HepG2 (cell line): ENCODE measurements at regions not wholly inside any gene's neighbourhood (a gene's known extent, or its start where the extent isn't known, plus 50 kb on each side); places are given as distances from the start of the nearest gene placed in this dataset.

Experiments
- ARID5B ChIP-seq: IDR thresholded peaks from 2 replicates; pipeline ENCODE4 v1.4.0; 2020; ENCODE audit warnings: mild to moderate bottlenecking, missing genetic modification reagents
- ATF7-NPFF ChIP-seq: sonication (generic); formaldehyde crosslinking; IDR thresholded peaks from 2 replicates; pipeline ENCODE4 v1.8.1; 2023; ENCODE audit warnings: mild to moderate bottlenecking, low read depth, missing genetic modification reagents, moderate library complexity
- FOXO4 ChIP-seq: sonication (generic); formaldehyde crosslinking; conservative IDR thresholded peaks from 2 replicates; pipeline ENCODE4 v1.8.1; 2023; ENCODE audit warnings: missing genetic modification reagents
- HNRNPLL ChIP-seq: fragments of 200-400 bp; formaldehyde crosslinking; IDR thresholded peaks from 2 replicates; pipeline ENCODE4 v1.6.1; 2017; ENCODE audit warnings: mild to moderate bottlenecking, low read depth, low read length; ENCODE audit not compliant: poor library complexity, severe bottlenecking
- MYC ChIP-seq: sonication (generic); formaldehyde crosslinking; IDR thresholded peaks from 2 replicates; pipeline ENCODE4 v1.9.0; 2021; ENCODE audit warnings: missing genetic modification reagents, borderline replicate concordance
- POGZ ChIP-seq: sonication (generic); formaldehyde crosslinking; IDR thresholded peaks from 2 replicates; pipeline ENCODE4 v1.4.0; 2020; ENCODE audit warnings: mild to moderate bottlenecking, missing genetic modification reagents
- SMARCC2 ChIP-seq: fragments of 450-650 bp; IDR thresholded peaks from 2 replicates; pipeline ENCODE4 v1.6.1; 2017; ENCODE audit warnings: antibody characterized with exemption, mild to moderate bottlenecking
- SSRP1 ChIP-seq: IDR thresholded peaks from 2 replicates; pipeline ENCODE4 v1.6.1; 2016; ENCODE audit warnings: control low read depth
- TGIF2 ChIP-seq: IDR thresholded peaks from 2 replicates; pipeline ENCODE4 v1.6.1; 2016; ENCODE audit warnings: control low read depth, missing compliant biosample characterization
- U2AF2 ChIP-seq: fragments of 200-400 bp; formaldehyde crosslinking; IDR thresholded peaks from 2 replicates; pipeline ENCODE4 v1.6.1; 2017; ENCODE audit warnings: low read depth, mild to moderate bottlenecking, low read length
- ZBTB39 ChIP-seq: sonication (generic); formaldehyde crosslinking; IDR thresholded peaks from 2 replicates; pipeline ENCODE4 v1.5.0; 2020; ENCODE audit warnings: missing genetic modification reagents
- ZBTB4 ChIP-seq: sonication (generic); formaldehyde crosslinking; IDR thresholded peaks from 2 replicates; pipeline ENCODE4 v1.4.0; 2020; ENCODE audit warnings: missing genetic modification reagents, mild to moderate bottlenecking, borderline replicate concordance
- ZNF263 ChIP-seq: sonication (generic); formaldehyde crosslinking; IDR thresholded peaks from 2 replicates; pipeline ENCODE4 v1.4.0; 2020; ENCODE audit warnings: missing genetic modification reagents
- ZNF274 ChIP-seq: sonication (generic); formaldehyde crosslinking; IDR thresholded peaks from 2 replicates; pipeline ENCODE4 v1.5.1; 2020; ENCODE audit warnings: mild to moderate bottlenecking, missing genetic modification reagents
- ZNF670 ChIP-seq: sonication (generic); formaldehyde crosslinking; IDR thresholded peaks from 2 replicates; pipeline ENCODE4 v1.8.0; 2022; ENCODE audit warnings: mild to moderate bottlenecking, missing genetic modification reagents, borderline replicate concordance
- ZNF770 ChIP-seq: sonication (generic); formaldehyde crosslinking; IDR thresholded peaks from 2 replicates; pipeline ENCODE4 v1.5.0; 2020; ENCODE audit warnings: mild to moderate bottlenecking, missing genetic modification reagents

- TF ChIP-seq FOXO4 (CRISPR knock-in tag) (no peak), U2AF2 (no peak), ZBTB39 (CRISPR knock-in tag) (no peak), ZNF670 (CRISPR knock-in tag) (peak; percentile 77), SSRP1 (CRISPR knock-in tag) (no peak), POGZ (peak; percentile 50; the same call in 1 of the 2 replicates), SMARCC2 (no peak), MYC (peak; percentile 50; the same call in 1 of the 2 replicates), ZNF263 (CRISPR knock-in tag) (no peak), ZNF274 (CRISPR knock-in tag) (no peak), ATF7-NPFF (CRISPR knock-in tag) (no peak), ARID5B (CRISPR knock-in tag) (peak; percentile 91), TGIF2 (CRISPR knock-in tag) (peak; percentile 85), ZBTB4 (CRISPR knock-in tag) (no peak), HNRNPLL (no peak), ZNF770 (CRISPR knock-in tag) (0 out of 2 replicates have a peak, but pooled peaks have one; percentile 32)
Observed at GRCh38 chr11:62025487-62026105, 58.2 kb upstream of the FTH1 start (continued).
